HEK293 (cell line): ENCODE measurements at regions not wholly inside any gene's neighbourhood (a gene's known extent, or its start where the extent isn't known, plus 50 kb on each side); places are given as distances from the start of the nearest gene placed in this dataset.

Experiments
- CTCF ChIA-PET: fragments of 350-600 bp; formaldehyde crosslinking; extraction: SDS; loops from one replicate; lab custom pipeline; 2021; ENCODE audit warnings: antibody characterized with exemption; lab: Yijun Ruan, JAX
- POLR2A ChIA-PET: fragments of 300-600 bp; formaldehyde crosslinking; extraction: SDS; loops from one replicate; lab custom pipeline; 2020; ENCODE audit warnings: antibody characterized with exemption, inconsistent platforms; lab: Yijun Ruan, JAX
- H3K27ac ChIP-seq: fragments of 200-500 bp; sonication (Bioruptor generic); 2 replicates; pipeline ENCODE4 v1.5.1; 2014; ENCODE audit warnings: low read depth, low read length, control low read depth, inconsistent platforms; ENCODE audit errors: extremely low read depth
- H3K36me3 ChIP-seq, 2 experiments: fragments of 200-500 bp in 1 of 2; sonication (Bioruptor generic) in 1 of 2; 1 replicate in 1 of 2; 2 replicates in 1 of 2; pipeline ENCODE4 v1.5.1; 2014 to 2017; ENCODE audit warnings: inconsistent platforms in 2 of 2, low read length in 2 of 2; ENCODE audit not compliant: control insufficient read depth in 2 of 2, insufficient read depth in 1 of 2
- H3K4me1 ChIP-seq: fragments of 200-500 bp; sonication (Bioruptor generic); 2 replicates; pipeline ENCODE4 v1.5.1; 2014; ENCODE audit warnings: mild to moderate bottlenecking, low read length, inconsistent platforms; ENCODE audit not compliant: control insufficient read depth, insufficient read depth
- H3K4me3 ChIP-seq: 2 replicates; pipeline ENCODE4 v1.5.1; 2011; ENCODE audit warnings: low read depth, mild to moderate bottlenecking, control low read depth, low read length, moderate library complexity
- H3K9me3 ChIP-seq: fragments of 200-500 bp; sonication (Bioruptor generic); 2 replicates; pipeline ENCODE4 v1.5.1; 2014; ENCODE audit warnings: low read depth, low read length, inconsistent platforms; ENCODE audit not compliant: control insufficient read depth, insufficient read depth
- MEIS1 ChIP-seq: sonication (generic); formaldehyde crosslinking; IDR thresholded peaks from 2 replicates; pipeline ENCODE4 v1.8.1; 2022; ENCODE audit warnings: missing genetic modification reagents, mild to moderate bottlenecking, borderline replicate concordance
- OVOL3 ChIP-seq: fragments of 450-650 bp; formaldehyde crosslinking; IDR thresholded peaks from 2 replicates; pipeline ENCODE4 v1.5.1; 2016; ENCODE audit warnings: missing biosample characterization, missing genetic modification characterization
- PRDM2 ChIP-seq: fragments of 450-650 bp; formaldehyde crosslinking; IDR thresholded peaks from 2 replicates; pipeline ENCODE4 v1.5.1; 2016; ENCODE audit warnings: missing biosample characterization, missing genetic modification characterization, borderline replicate concordance
- ZBTB6 ChIP-seq: fragments of 450-650 bp; formaldehyde crosslinking; IDR thresholded peaks from 2 replicates; pipeline ENCODE4 v1.5.1; 2017; ENCODE audit warnings: missing biosample characterization, missing genetic modification characterization
- ZBTB7A ChIP-seq: fragments of 450-650 bp; formaldehyde crosslinking; IDR thresholded peaks from 2 replicates; pipeline ENCODE4 v1.5.1; 2016; ENCODE audit warnings: low read depth, missing biosample characterization, missing genetic modification characterization
- ZNF274 ChIP-seq, 2 experiments: fragments of 200-500 bp in 1 of 2; fragments of 450-650 bp in 1 of 2; sonication (Bioruptor generic) in 1 of 2; formaldehyde crosslinking in 1 of 2; IDR thresholded peaks; 2 replicates each; pipeline versions ENCODE4 v1.5.1 to v1.6.1; 2014 to 2016; ENCODE audit warnings: borderline replicate concordance in 1 of 2, inconsistent platforms in 1 of 2, low read length in 1 of 2, missing biosample characterization in 1 of 2, missing genetic modification characterization in 1 of 2
- ZNF488 ChIP-seq: fragments of 450-650 bp; formaldehyde crosslinking; IDR thresholded peaks from 2 replicates; pipeline ENCODE4 v1.5.1; 2016; ENCODE audit warnings: missing biosample characterization, missing genetic modification characterization
- ZNF518A ChIP-seq: fragments of 450-650 bp; formaldehyde crosslinking; conservative IDR thresholded peaks from 2 replicates; pipeline ENCODE4 v1.5.1; 2016; ENCODE audit warnings: low read depth, missing biosample characterization, missing genetic modification characterization
- ZNF560 ChIP-seq: fragments of 450-650 bp; formaldehyde crosslinking; IDR thresholded peaks from 2 replicates; pipeline ENCODE4 v1.5.1; 2017; ENCODE audit warnings: missing biosample characterization, missing genetic modification characterization, borderline replicate concordance
- ZNF580 ChIP-seq: fragments of 450-650 bp; formaldehyde crosslinking; IDR thresholded peaks from 2 replicates; pipeline ENCODE4 v1.5.1; 2016; ENCODE audit warnings: missing biosample characterization, missing genetic modification characterization
- ZNF670 ChIP-seq: fragments of 450-650 bp; formaldehyde crosslinking; IDR thresholded peaks from 2 replicates; pipeline ENCODE4 v1.5.1; 2016; ENCODE audit warnings: missing biosample characterization, missing genetic modification characterization, low read depth
- ZSCAN18 ChIP-seq: fragments of 450-650 bp; formaldehyde crosslinking; IDR thresholded peaks from 2 replicates; pipeline ENCODE4 v1.5.1; 2016; ENCODE audit warnings: missing biosample characterization, missing genetic modification characterization
- ZSCAN23 ChIP-seq: fragments of 450-650 bp; formaldehyde crosslinking; IDR thresholded peaks from 2 replicates; pipeline ENCODE4 v1.5.1; 2016; ENCODE audit warnings: missing biosample characterization, missing genetic modification characterization

GRCh38 chr2:11939523-11939922, 193.1 kb downstream of the LPIN1 start:
- H3K4me1 ChIP-seq, result no peaks in the 10 kb centered on the region
- ChIA-PET POLR2A (no interaction called here), CTCF (interaction anchor here (0.7 kb wide), 1 partner anchor 991 kb away, joined by 5 read pairs; no protein-coding TSS in a partner anchor)
- no peaks in the 10 kb centered on the region for H3K9me3 ChIP-seq
- H3K27ac ChIP-seq, result no peak overlapping the region
- TF ChIP-seq ZNF518A (tag by site-specific recombination) (no peak), ZSCAN23 (tag by site-specific recombination) (peak; percentile 93)
- no peaks in the 10 kb centered on the region for H3K36me3 ChIP-seq
- no peak overlapping the region for H3K4me3 ChIP-seq

GRCh38 chr2:11940121-11940743, 193.8 kb downstream of the LPIN1 start:
- Histone ChIP-seq H3K9me3 (no peaks in the 10 kb centered on the region), H3K4me3 (no peak overlapping the region), H3K36me3 (no peaks in the 10 kb centered on the region), H3K4me1 (no peaks in the 10 kb centered on the region), H3K27ac (no peak overlapping the region)
- ChIA-PET CTCF (interaction anchor here (0.6 to 0.7 kb wide), 2 partner anchors 837 to 990 kb away, joined by 3 to 5 read pairs; no protein-coding TSS in a partner anchor), POLR2A (no interaction called here)
- TF ChIP-seq OVOL3 (tag by site-specific recombination) (no peak), PRDM2 (tag by site-specific recombination) (no peak), ZBTB7A (tag by site-specific recombination) (no peak), ZNF274 (IDR thresholded peaks at IDR 0.05; ENCODE audit: low read length) (no peak), ZNF274 (tag by site-specific recombination; IDR thresholded peaks at IDR 0.05; ENCODE audit: borderline replicate concordance) (no peak)

GRCh38 chr2:11940799-11941198, 194.4 kb downstream of the LPIN1 start:
- POLR2A ChIA-PET, result no interaction called here
- no peak overlapping the region for H3K27ac ChIP-seq
- CTCF ChIA-PET, result interaction anchor here (0.6 kb wide), 1 partner anchor 836 kb away, joined by 3 read pairs; no protein-coding TSS in a partner anchor
- no peaks in the 10 kb centered on the region for H3K4me1 ChIP-seq
- no peak overlapping the region for H3K4me3 ChIP-seq
- H3K36me3 ChIP-seq, result no peaks in the 10 kb centered on the region
- H3K9me3 ChIP-seq, result no peaks in the 10 kb centered on the region
- TF ChIP-seq ZNF560 (tag by site-specific recombination) (no peak), ZNF670 (no peak), ZBTB6 (tag by site-specific recombination) (no peak), ZSCAN18 (no peak), MEIS1 (CRISPR knock-in tag) (no peak), ZBTB7A (tag by site-specific recombination) (no peak), ZNF580 (no peak), ZNF488 (tag by site-specific recombination) (no peak)
